PC-9 (cell line): ENCODE measurements at regions not wholly inside any gene's neighbourhood (a gene's known extent, or its start where the extent isn't known, plus 50 kb on each side); places are given as distances from the start of the nearest gene placed in this dataset.

Experiments
- CTCF ChIP-seq: fragments of 200-600 bp; sonication (generic); conservative IDR thresholded peaks from 2 replicates; pipeline ENCODE4 v1.6.1; 2017; ENCODE audit warnings: mixed run types, antibody characterized with exemption, mild to moderate bottlenecking, moderate library complexity
- EZH2 ChIP-seq: fragments of 200-600 bp; sonication (generic); IDR thresholded peaks from 2 replicates; pipeline ENCODE4 v1.8.0; 2017; ENCODE audit warnings: antibody characterized with exemption, low read depth

GRCh38 chr15:66615846-66616245, 50.0 kb upstream of the LCTL start:
- TF ChIP-seq CTCF (no peak), EZH2 (no peak)
